HG03378 (cell line): ENCODE measurements at regions not wholly inside any gene's neighbourhood (a gene's known extent, or its start where the extent isn't known, plus 50 kb on each side); places are given as distances from the start of the nearest gene placed in this dataset.

ENCODE experiments used
- ATAC-seq: cut with Tn5 transposase; IDR thresholded peaks from one replicate; pipeline ENCODE4 v1.9.1; 2021; ENCODE audit warnings: mild to moderate bottlenecking, moderate library complexity; ENCODE audit not compliant: unreplicated experiment

- no peak for ATAC-seq
Observed at GRCh38 chr2:19465978-19466377, 107.6 kb upstream of the OSR1 start.

- no peak for ATAC-seq
Observed at GRCh38 chr2:19462256-19462645, 103.8 kb upstream of the OSR1 start.

- no peak for ATAC-seq
Observed at GRCh38 chr2:19461504-19462255, 103.3 kb upstream of the OSR1 start.

- ATAC-seq: no peak
Observed at GRCh38 chr2:19460761-19461160, 102.3 kb upstream of the OSR1 start.

- ATAC-seq: no peak
Observed at GRCh38 chr2:19458427-19459003, 100.1 kb upstream of the OSR1 start.

GRCh38 chr2:19457809-19458208 is 99.4 kb upstream of the OSR1 start:
- ATAC-seq: no peak

GRCh38 chr2:19456705-19457309 is 98.4 kb upstream of the OSR1 start:
- ATAC-seq: no peak

- ATAC-seq: no peak
Observed at GRCh38 chr2:19454125-19454524, 95.7 kb upstream of the OSR1 start.

- ATAC-seq: no peak
Observed at GRCh38 chr2:19442731-19443130, 84.3 kb upstream of the OSR1 start.

- ATAC-seq: no peak
Observed at GRCh38 chr2:19439081-19439480, 80.7 kb upstream of the OSR1 start.

- no peak for ATAC-seq
Observed at GRCh38 chr2:19435815-19436214, 77.4 kb upstream of the OSR1 start.

- no peak for ATAC-seq
Observed at GRCh38 chr2:19434413-19434812, 76.0 kb upstream of the OSR1 start.

- no peak for ATAC-seq
Observed at GRCh38 chr2:19426941-19427340, 68.5 kb upstream of the OSR1 start.

GRCh38 chr2:19426144-19426543 is 67.7 kb upstream of the OSR1 start:
- no peak for ATAC-seq

- ATAC-seq: no peak
Observed at GRCh38 chr2:19425419-19425818, 67.0 kb upstream of the OSR1 start.

- no peak for ATAC-seq
Observed at GRCh38 chr2:19419211-19419880, 60.9 kb upstream of the OSR1 start.

GRCh38 chr2:19416784-19417684 is 58.6 kb upstream of the OSR1 start:
- ATAC-seq: no peak

GRCh38 chr2:19416083-19416482 is 57.7 kb upstream of the OSR1 start:
- no peak for ATAC-seq

- ATAC-seq: no peak
Observed at GRCh38 chr2:19409046-19409445, 50.6 kb upstream of the OSR1 start.

GRCh38 chr2:19408592-19408991 is 50.2 kb upstream of the OSR1 start:
- no peak for ATAC-seq
